Medulla oblongata (tissue), 1 donor: ENCODE measurements at regions not wholly inside any gene's neighbourhood (a gene's known extent, or its start where the extent isn't known, plus 50 kb on each side); places are given as distances from the start of the nearest gene placed in this dataset.
"Not testable (repeated sequence)": the region's sequence is repeated elsewhere in the genome, so short reads cannot be mapped to it uniquely, and the experiment has no call there.

Source experiments
- DNase-seq: peaks from one replicate; pipeline ENCODE4 v3.0.0-alpha.2; 2015; ENCODE audit errors: extremely low spot score

GRCh38 chr1:196090226-196090625 lies 518.0 kb downstream of the KCNT2 start:
- DNase-seq, result no peak

GRCh38 chr1:196088541-196088940 lies 519.7 kb downstream of the KCNT2 start:
- DNase-seq, result no peak

GRCh38 chr1:196078691-196079090 lies 529.5 kb downstream of the KCNT2 start:
- no peak for DNase-seq

DNA sequence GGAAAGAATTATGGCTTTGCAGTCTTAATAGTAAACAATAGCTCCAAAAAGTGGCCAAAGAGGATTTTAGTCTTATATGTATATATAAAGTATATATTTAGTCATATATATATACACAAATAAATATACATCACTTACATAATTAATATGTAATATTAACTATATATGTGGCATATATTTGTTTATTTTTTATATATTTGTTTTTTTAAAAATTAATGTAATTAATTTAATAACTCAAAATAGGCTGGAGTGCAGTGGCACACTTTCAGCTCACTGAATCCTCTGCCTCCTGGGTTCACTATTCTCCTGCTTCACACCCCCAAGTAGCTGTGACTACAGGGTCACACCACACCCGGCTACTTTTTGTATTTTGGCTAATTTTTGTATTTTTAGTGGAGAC lies 532.6 kb downstream of the KCNT2 start:
- DNase-seq, result no peak

DNA sequence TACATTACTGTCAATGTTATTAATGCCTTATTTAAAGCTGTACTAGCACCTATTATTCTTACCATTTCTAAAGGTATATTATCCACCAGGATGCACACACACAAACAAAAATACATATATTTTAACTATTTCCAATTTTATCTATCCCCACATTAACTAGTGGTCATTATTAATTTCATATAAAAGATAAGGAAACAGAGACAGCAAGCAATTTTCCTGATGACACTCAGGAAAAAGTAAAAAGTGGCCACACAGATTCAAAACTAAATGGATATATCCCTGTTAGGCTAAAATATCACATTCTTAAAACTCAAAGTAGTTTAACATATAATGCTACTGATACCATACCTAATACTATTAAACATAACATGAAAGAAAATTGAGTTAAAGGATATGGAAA lies 534.1 kb downstream of the KCNT2 start:
- DNase-seq, result no peak

- DNase-seq, result no peak
Measured at GRCh38 chr1:196071447-196071846, 536.8 kb downstream of the KCNT2 start.

- no peak for DNase-seq
Measured at GRCh38 chr1:196070940-196071339, 537.3 kb downstream of the KCNT2 start.

GRCh38 chr1:196063952-196064351 lies 544.3 kb downstream of the KCNT2 start:
- DNase-seq, result no peak

DNA sequence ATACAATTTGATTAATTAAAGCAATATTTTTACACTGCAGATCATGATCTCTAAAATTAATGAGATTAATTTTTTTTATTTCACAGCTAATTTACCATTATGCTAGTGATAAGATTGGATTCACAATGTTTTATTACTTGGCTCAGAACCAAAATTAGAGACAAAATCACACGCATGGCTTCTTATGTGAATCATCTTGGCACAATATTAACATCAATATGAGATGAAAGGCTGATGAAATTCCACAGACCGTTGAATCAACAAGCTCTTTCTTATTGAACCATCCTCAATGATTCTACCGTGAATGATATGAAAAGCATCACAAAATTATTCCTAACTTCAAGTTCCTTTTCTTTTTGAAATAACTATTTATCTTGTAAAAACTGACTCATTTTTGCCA lies 544.9 kb downstream of the KCNT2 start:
- DNase-seq, result no peak

DNA sequence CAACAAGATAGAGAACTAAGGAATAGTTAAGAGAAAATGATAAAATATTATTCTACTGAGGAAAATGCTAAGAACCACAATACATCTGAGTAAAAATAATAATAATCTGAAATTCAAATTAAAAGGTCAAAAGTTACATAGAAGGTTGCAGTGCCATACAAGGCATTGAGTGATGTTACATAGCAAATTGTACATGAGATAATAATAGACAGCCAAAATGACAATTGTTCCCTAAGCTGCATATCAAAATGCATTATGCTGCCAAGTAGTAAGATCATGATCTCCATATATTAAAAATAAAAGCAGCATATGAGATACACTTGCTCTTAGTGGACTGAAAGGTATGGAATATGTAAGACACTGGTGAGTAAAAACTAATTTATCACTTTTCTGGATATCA lies 547.7 kb downstream of the KCNT2 start:
- DNase-seq, result no peak

DNA sequence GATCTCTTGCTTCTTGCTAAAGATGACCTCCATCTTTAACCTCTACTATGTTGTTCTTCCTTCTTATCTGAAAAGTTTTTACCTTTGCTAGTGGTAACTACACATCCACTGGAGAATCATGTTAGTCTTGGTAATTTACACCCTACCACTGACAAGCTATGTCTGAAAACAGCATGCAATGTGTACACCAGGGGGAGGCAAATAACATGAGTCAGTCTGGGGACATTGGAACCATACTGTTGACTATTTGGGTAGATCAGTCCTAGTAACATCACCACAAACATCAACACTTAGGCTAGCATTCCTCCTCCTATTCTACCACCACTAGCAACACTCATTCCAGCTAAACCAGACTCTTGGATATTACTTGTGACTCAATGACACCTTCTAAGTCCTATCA lies 549.0 kb downstream of the KCNT2 start:
- no peak for DNase-seq

- no peak for DNase-seq
Measured at GRCh38 chr1:196056966-196057365, 551.3 kb downstream of the KCNT2 start.

DNA sequence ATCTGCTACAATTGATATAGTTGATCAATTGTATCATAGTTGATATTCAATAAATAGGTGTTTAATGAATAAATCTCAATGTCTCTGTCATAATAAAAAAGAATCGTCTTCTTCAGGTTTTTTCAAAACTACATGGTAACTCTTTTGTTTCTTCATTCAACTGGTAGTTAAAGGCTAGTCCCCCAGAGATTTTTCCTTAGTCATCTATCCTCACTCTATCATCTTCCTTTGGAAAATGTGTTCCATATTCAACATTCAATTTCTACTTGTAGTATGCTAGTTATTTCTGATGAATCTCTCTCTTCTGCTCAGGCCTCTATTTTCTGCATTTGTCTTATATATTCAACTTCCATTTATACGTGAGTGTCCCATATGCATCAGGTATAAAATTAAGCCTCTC lies 558.8 kb downstream of the KCNT2 start:
- DNase-seq, result no peak

DNA sequence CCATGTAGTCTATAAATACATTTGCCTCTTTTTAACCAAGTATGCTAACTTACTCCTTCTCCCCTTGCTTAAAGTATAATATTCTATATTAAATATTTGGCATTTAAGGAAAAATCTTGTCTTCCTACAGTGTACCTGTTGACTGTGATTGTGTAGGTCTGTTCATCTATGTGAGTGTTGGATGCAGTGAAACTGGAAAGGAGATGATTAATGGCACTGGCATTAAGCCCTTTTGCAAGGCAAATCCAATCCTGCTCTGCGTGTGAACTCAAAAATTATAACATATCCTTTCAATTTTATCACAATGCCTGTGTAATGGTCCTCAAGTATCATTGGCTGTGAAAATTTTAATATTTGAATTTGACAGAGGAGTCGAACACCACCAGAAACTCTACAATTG lies 565.0 kb downstream of the KCNT2 start:
- no peak for DNase-seq

GRCh38 chr1:196034080-196034706 lies 574.0 kb downstream of the KCNT2 start:
- no peak for DNase-seq

GRCh38 chr1:196031387-196031786 lies 576.9 kb downstream of the KCNT2 start:
- not testable (repeated sequence) for DNase-seq

DNA sequence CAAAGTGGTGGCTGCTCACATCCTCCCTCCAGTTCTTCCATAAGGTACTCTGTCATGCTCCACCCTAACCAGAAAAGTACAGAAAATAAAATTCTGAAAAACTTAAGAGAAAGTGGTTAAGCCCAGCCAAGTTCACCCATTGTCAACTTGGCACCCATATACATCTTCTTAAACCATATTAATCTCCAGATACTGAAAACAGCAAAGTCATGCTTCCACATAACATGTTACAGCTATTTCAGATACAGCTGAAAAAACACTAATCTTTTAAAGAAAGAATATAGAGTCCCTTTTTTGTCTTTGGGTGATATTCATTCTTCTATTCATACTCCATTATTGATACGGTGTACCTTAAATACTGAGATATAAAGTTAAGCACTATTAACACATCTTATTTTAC lies 577.8 kb downstream of the KCNT2 start:
- DNase-seq, result no peak

DNA sequence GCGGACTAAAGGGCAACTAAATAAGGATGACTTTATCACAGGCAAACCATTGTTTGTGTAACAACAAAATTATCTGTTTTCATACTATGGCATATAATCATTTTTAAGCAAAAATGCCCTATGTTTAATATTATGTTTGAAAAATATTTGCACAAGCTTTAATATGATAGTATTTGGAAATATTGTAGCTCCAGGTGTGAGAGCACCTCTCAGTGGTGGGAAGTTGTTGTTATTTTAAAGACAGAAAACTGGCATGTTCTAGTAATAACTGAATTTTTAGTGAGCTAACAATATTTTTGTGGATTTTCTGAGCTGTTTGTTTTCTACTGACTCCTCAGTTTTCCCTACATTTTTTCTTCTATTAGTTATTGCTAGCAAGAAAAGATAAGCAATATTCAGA lies 578.8 kb downstream of the KCNT2 start:
- no peak for DNase-seq

DNA sequence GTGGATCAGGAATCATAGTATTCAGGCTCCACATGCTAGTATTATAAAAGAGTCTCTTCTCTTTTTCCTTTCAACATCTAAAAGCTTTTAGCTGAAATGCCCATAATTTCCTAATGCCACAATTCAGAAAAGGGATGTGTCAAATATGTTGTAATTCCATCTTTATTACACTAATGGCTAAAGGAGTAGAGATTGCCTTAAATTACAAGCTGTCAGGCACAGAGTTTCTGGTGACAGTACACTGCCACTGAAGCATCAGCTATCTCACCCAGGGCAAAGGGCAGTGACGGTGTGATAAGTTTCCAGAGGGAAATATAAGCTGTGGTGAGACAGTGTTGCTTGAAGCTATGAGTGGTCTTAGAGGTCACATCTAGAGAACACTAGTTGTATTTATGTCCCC lies 581.1 kb downstream of the KCNT2 start:
- no peak for DNase-seq

DNA sequence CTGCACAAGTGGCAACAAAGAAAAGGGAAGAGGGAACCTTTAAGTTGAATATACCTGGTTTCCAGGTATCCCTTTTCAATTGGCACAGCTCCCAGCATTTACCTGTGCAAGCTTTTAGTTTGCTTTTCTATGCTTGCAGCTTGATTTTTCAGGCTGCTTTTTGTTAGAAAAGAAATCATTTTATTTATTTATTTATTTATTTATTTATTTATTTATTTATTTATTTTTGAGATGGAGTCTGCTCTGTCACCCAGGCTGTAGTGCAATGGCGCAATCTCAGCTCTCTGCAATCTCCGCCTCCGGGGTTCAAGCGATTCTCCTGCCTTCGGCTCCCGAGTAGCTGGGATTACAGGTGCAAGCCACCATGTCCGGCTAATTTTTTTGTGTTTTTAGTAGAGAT lies 587.1 kb downstream of the KCNT2 start:
- not testable (repeated sequence) for DNase-seq

- DNase-seq, result no peak
Measured at GRCh38 chr1:196009362-196009761, 598.9 kb downstream of the KCNT2 start.

DNA sequence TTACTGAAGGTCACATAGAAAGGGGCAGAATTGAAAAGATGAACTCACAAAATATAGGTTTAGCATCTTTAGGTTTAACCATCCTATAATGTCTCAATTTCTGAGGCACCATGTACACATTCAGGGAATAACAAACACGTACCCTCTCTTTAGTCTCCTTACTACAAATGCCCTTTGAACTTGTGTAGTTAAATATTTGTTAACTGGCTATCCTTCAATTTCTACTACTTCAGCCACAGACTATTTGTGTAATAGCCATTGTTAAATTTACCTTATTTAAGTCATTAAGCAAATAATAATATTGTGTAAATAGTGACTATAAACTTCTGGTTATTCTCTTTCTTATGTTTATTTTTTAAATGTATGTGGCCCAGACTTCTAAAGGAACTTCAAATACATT lies 600.5 kb downstream of the KCNT2 start:
- no peak for DNase-seq

- no peak for DNase-seq
Measured at GRCh38 chr1:196005426-196005825, 602.8 kb downstream of the KCNT2 start.

- DNase-seq, result not testable (repeated sequence)
Measured at GRCh38 chr1:196004388-196004787, 603.9 kb downstream of the KCNT2 start.
